CD4-positive, alpha-beta T cell treated with Interleukin-10 for 1 hour (primary cell): ENCODE measurements at regions not wholly inside any gene's neighbourhood (a gene's known extent, or its start where the extent isn't known, plus 50 kb on each side); places are given as distances from the start of the nearest gene placed in this dataset.
"Not testable (repeated sequence)": the region's sequence is repeated elsewhere in the genome, so short reads cannot be mapped to it uniquely, and the experiment has no call there.

Experiments used
- DNase-seq: peaks from one replicate; pipeline ENCODE4 v3.0.0-alpha.2; 2020

- no peak for DNase-seq
These were observed 183.8 kb upstream of the KCNMB2 start for GRCh38 chr3:178352326-178353005.

- DNase-seq, result no peak
These were observed 183.1 kb upstream of the KCNMB2 start for GRCh38 chr3:178353006-178353694.

GRCh38 chr3:178359728-178360127 is 176.5 kb upstream of the KCNMB2 start:
- no peak for DNase-seq

- not testable (repeated sequence) for DNase-seq
These were observed 173.2 kb upstream of the KCNMB2 start for GRCh38 chr3:178363048-178363447.

GRCh38 chr3:178367817-178368617 is 168.2 kb upstream of the KCNMB2 start:
- no peak for DNase-seq

GRCh38 chr3:178369006-178369405 is 167.2 kb upstream of the KCNMB2 start:
- DNase-seq, result no peak

GRCh38 chr3:178369811-178370210 is 166.4 kb upstream of the KCNMB2 start:
- no peak for DNase-seq

- no peak for DNase-seq
These were observed 165.8 kb upstream of the KCNMB2 start for GRCh38 chr3:178370387-178370786.

- DNase-seq, result no peak
These were observed 154.7 kb upstream of the KCNMB2 start for GRCh38 chr3:178381555-178381954.

GRCh38 chr3:178381971-178382448 is 154.2 kb upstream of the KCNMB2 start:
- no peak for DNase-seq

- DNase-seq, result no peak
These were observed 153.7 kb upstream of the KCNMB2 start for GRCh38 chr3:178382449-178383061.

- DNase-seq, result no peak
These were observed 151.7 kb upstream of the KCNMB2 start for GRCh38 chr3:178384321-178385230.

GRCh38 chr3:178385280-178385952 is 150.8 kb upstream of the KCNMB2 start:
- peak; percentile 41 for DNase-seq

GRCh38 chr3:178386401-178386800 is 149.8 kb upstream of the KCNMB2 start:
- DNase-seq, result no peak

GRCh38 chr3:178386880-178387279 is 149.4 kb upstream of the KCNMB2 start:
- no peak for DNase-seq

GRCh38 chr3:178388473-178388872 is 147.8 kb upstream of the KCNMB2 start:
- DNase-seq, result no peak

- no peak for DNase-seq
These were observed 147.0 kb upstream of the KCNMB2 start for GRCh38 chr3:178389258-178389657.

- no peak for DNase-seq
These were observed 143.7 kb upstream of the KCNMB2 start for GRCh38 chr3:178392511-178392926.

- no peak for DNase-seq
These were observed 143.1 kb upstream of the KCNMB2 start for GRCh38 chr3:178393146-178393545.

GRCh38 chr3:178393824-178394223 is 142.4 kb upstream of the KCNMB2 start:
- no peak for DNase-seq

- no peak for DNase-seq
These were observed 139.9 kb upstream of the KCNMB2 start for GRCh38 chr3:178396318-178396717.
